Prostate gland (tissue), 2 donors: ENCODE measurements at regions not wholly inside any gene's neighbourhood (a gene's known extent, or its start where the extent isn't known, plus 50 kb on each side); places are given as distances from the start of the nearest gene placed in this dataset.

ENCODE experiments used
- DNase-seq: peaks from one replicate; pipeline ENCODE4 v3.0.0-alpha.2; 2019; ENCODE audit warnings: low spot score
- H3K27ac ChIP-seq, 2 donors: fragments of 200-600 bp; sonication (generic); 2 replicates each; pipeline ENCODE4 v1.5.1; 2017 to 2019
- H3K27me3 ChIP-seq: fragments of 200-600 bp; sonication (generic); replicated peaks from 2 replicates; pipeline ENCODE4 v1.5.1; 2019; ENCODE audit not compliant: insufficient read depth
- H3K36me3 ChIP-seq, 2 donors: fragments of 200-600 bp; sonication (generic); 1 replicate in 1 of 2; 2 replicates in 1 of 2; pipeline versions ENCODE4 v1.5.1 to v1.8.1; 2017 to 2019
- H3K4me1 ChIP-seq: fragments of 200-600 bp; sonication (generic); replicated peaks from 2 replicates; pipeline ENCODE4 v1.5.1; 2019
- H3K4me3 ChIP-seq, 2 donors: fragments of 200-600 bp; sonication (generic); 2 replicates each; pipeline ENCODE4 v1.5.1; 2017 to 2019
- H3K9me3 ChIP-seq: fragments of 200-600 bp; sonication (generic); 2 replicates; pipeline ENCODE4 v1.5.1; 2017
- POLR2A ChIP-seq: fragments of 450-650 bp; IDR thresholded peaks from one replicate; pipeline ENCODE4 v1.6.1; 2016; ENCODE audit warnings: antibody characterized with exemption, mild to moderate bottlenecking
- POLR2AphosphoS5 ChIP-seq: sonication (generic); formaldehyde crosslinking; IDR thresholded peaks from one replicate; pipeline ENCODE4 v1.6.1; 2017; ENCODE audit warnings: antibody characterized with exemption
- WGBS: methylation state at CpG from one replicate; pipeline ENCODE4 v1.1.5; 2018; 5-methylcytosine and 5-hydroxymethylcytosine counted together
- intact Hi-C: fragments of 100-400 bp; cut with DNase I; formaldehyde crosslinking; loops from one replicate; pipeline ENCODE4 v1.14.2; 2022
- TF ChIP-seq, protein P1 (sequence below), 4 experiments: fragments of 200-600 bp in 2 of 4; fragments of 450-650 bp in 2 of 4; sonication (generic) in 2 of 4; IDR thresholded peaks; 1 replicate in 3 of 4; 2 replicates in 1 of 4; pipeline ENCODE4 v1.5.1; 2016 to 2019; ENCODE audit warnings: antibody characterized with exemption in 4 of 4, mild to moderate bottlenecking in 2 of 4, moderate library complexity in 2 of 4

DNA sequence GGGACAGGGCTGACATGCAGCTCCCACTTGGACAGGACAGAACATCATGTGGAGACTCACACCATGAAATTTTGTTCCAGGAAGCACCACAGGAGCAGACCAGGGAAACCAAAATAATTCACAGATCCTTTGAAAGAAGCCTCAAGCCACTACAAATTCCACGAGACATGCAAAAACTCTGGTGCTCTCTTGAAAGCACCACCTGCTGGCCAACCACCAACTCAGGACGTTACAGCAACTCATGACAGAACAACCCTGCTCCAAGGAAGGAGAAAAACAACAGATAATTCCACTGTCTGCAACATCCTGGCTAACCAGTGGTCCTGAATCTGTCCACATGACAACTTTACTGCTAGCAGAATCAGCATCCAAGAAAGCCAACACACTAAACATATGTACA lies 516.0 kb downstream of the SPATA31D1 start:
- WGBS = 88% methylated on average over 2 of the region's 2 CpGs
- Histone ChIP-seq H3K4me1 (no peaks in the 10 kb centered on the region), H3K4me3 (no peak overlapping the region), H3K27ac (no peak overlapping the region), H3K36me3 (no peaks in the 10 kb centered on the region), H3K9me3 (no peaks in the 10 kb centered on the region), H3K27me3 (no peaks in the 10 kb centered on the region)
- TF ChIP-seq, protein P1, sequence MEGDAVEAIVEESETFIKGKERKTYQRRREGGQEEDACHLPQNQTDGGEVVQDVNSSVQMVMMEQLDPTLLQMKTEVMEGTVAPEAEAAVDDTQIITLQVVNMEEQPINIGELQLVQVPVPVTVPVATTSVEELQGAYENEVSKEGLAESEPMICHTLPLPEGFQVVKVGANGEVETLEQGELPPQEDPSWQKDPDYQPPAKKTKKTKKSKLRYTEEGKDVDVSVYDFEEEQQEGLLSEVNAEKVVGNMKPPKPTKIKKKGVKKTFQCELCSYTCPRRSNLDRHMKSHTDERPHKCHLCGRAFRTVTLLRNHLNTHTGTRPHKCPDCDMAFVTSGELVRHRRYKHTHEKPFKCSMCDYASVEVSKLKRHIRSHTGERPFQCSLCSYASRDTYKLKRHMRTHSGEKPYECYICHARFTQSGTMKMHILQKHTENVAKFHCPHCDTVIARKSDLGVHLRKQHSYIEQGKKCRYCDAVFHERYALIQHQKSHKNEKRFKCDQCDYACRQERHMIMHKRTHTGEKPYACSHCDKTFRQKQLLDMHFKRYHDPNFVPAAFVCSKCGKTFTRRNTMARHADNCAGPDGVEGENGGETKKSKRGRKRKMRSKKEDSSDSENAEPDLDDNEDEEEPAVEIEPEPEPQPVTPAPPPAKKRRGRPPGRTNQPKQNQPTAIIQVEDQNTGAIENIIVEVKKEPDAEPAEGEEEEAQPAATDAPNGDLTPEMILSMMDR (IDR thresholded peaks at IDR 0.05) = no peak
- TF ChIP-seq POLR2A (no peak), POLR2AphosphoS5 (no peak)
- intact Hi-C loops = no loop called here
- DNase-seq = no peak

DNA sequence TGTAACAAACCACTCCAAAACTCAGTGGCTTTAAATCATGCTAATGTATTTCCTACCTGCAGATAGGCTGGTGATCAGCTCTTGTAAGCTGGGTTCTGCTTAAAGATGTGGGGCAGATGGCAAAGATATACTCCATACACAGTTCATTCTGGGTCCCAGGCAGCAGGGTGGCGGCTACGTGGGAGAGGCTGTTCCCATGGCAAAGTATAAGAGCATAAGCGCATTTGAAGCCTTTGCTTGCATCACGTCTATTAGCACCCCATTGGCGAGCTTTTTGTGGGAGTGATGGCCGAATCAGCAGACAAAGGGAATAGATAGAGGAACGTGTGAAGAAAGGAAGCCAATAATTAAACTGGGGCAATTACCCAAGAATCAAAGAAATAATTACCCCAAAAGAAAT lies 523.1 kb downstream of the SPATA31D1 start:
- Histone ChIP-seq H3K27ac (no peak overlapping the region), H3K27me3 (no peaks in the 10 kb centered on the region), H3K9me3 (no peaks in the 10 kb centered on the region), H3K4me3 (no peak overlapping the region), H3K36me3 (no peaks in the 10 kb centered on the region), H3K4me1 (no peaks in the 10 kb centered on the region)
- 98% methylated on average over 7 of the region's 7 CpGs for WGBS
- TF ChIP-seq POLR2A (no peak), POLR2AphosphoS5 (no peak)
- TF ChIP-seq, protein P1 (IDR thresholded peaks at IDR 0.05) = no peak
- intact Hi-C loops = loop anchor here (10.0 kb wide), 1 partner anchor 667 kb away; no protein-coding TSS in a partner anchor
- DNase-seq = no peak

DNA sequence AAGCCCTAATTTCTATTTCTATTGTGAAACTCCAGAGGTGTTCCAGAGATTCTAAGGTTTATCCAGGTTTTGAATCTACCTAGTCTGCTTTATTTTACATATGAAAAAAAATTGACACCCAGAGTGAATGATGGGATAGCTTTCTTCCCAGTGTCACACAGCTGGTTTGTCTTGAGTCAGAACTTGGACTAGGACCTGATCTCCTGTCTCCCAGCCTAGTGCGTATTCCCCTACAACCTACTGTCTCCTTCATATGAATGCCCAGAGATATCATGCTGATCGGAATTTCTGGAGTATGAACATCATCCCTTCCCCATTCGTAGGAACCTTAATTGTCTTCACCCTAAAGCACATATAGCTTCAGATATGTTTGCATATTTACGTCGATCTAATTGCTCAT lies 524.2 kb downstream of the SPATA31D1 start:
- no peaks in the 10 kb centered on the region for H3K4me1 ChIP-seq
- no peaks in the 10 kb centered on the region for H3K9me3 ChIP-seq
- WGBS = 90% methylated on average over 5 of the region's 5 CpGs
- DNase-seq = no peak
- intact Hi-C loops = loop anchor here (10.0 kb wide), 1 partner anchor 668 kb away; no protein-coding TSS in a partner anchor
- no peaks in the 10 kb centered on the region for H3K27me3 ChIP-seq
- H3K36me3 ChIP-seq = no peaks in the 10 kb centered on the region
- no peak overlapping the region for H3K4me3 ChIP-seq
- TF ChIP-seq, protein P1 (IDR thresholded peaks at IDR 0.05) = no peak
- TF ChIP-seq POLR2A = no peak
- TF ChIP-seq POLR2AphosphoS5 = no peak
- no peak overlapping the region for H3K27ac ChIP-seq

DNA sequence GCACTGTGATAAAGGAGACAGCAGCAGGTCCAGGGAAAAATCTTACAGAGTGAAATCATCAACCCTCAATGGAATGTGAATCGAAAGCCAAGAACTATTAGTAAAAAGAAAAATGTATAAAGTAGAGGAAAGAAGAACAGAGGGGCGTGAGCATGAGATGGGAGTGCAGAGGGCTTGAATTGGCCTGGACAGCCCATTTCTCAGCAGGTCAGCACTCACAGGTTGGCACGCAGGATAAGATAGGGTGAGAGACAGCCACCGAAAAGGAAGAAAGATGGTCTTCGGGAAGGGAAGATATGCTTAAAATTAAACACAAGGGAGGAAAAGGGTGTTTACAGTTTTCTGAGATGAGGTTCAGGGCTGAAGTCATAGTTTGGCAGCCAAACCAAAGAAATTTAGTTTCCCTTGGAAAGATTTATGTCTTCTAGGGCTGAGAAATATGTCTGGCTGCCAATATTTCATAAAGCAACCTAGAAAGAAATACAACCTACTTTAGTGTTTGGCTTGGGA lies 524.7 kb downstream of the SPATA31D1 start:
- no peaks in the 10 kb centered on the region for H3K27me3 ChIP-seq
- 17% methylated on average over 5 of the region's 5 CpGs for WGBS
- no peak for DNase-seq
- H3K4me3 ChIP-seq = no peak overlapping the region
- H3K4me1 ChIP-seq = no peaks in the 10 kb centered on the region
- TF ChIP-seq POLR2AphosphoS5 = no peak
- TF ChIP-seq, protein P1 (IDR thresholded peaks at IDR 0.05) = no peak
- TF ChIP-seq POLR2A = no peak
- H3K36me3 ChIP-seq = no peaks in the 10 kb centered on the region
- H3K27ac ChIP-seq = no peak overlapping the region
- intact Hi-C loops = loop anchor here (10.0 kb wide), 1 partner anchor 668 kb away; no protein-coding TSS in a partner anchor
- H3K9me3 ChIP-seq = no peaks in the 10 kb centered on the region

DNA sequence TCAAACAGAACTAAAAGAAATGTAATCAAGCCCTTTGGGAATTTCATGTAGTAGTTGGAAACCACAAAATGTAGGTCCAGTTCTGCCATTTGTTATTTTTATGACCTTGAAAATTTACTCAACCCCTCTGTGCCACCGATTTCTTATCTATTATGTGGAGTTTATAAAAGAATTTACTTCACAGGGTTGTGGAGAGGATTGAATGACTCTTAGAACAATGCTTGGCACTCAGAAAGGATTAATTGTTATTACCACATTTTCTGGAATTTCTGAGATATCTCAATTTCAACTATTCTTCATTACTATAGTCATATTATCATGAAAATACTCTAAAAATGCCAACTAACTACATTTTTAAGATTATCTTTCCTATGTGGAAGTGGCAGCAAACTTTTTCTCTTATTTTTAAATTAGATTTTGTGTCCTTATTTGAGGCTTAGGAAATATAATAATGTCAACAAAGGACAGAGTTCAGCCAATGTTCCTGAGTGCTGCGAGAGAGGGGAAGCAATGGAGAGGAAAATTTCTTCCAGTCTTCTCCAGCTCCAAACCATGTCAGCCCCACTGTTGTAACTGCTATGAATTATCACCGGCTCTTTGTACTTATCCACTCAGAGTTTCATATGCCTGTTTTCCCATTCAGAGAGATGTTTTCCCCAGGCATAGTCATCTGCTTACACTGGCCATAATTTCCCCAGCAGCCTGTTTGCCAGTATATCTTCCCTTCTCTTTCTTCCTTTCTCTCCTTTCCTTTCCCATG lies 525.6 kb downstream of the SPATA31D1 start:
- no peak overlapping the region for H3K27ac ChIP-seq
- H3K36me3 ChIP-seq = no peaks in the 10 kb centered on the region
- no peak overlapping the region for H3K4me3 ChIP-seq
- TF ChIP-seq, protein P1 (IDR thresholded peaks at IDR 0.05) = no peak
- no peak for TF ChIP-seq POLR2AphosphoS5
- no peak for TF ChIP-seq POLR2A
- intact Hi-C loops = loop anchor here (10.0 kb wide), 1 partner anchor 669 kb away; no protein-coding TSS in a partner anchor
- no peak for DNase-seq
- no peaks in the 10 kb centered on the region for H3K27me3 ChIP-seq
- WGBS = 19% methylated on average over 3 of the region's 3 CpGs
- H3K9me3 ChIP-seq = no peaks in the 10 kb centered on the region
- H3K4me1 ChIP-seq = no peaks in the 10 kb centered on the region
